Tibial nerve (tissue), 4 donors: ENCODE measurements at regions not wholly inside any gene's neighbourhood (a gene's known extent, or its start where the extent isn't known, plus 50 kb on each side); places are given as distances from the start of the nearest gene placed in this dataset.

Experiments used
- DNase-seq, 2 donors: peaks; one replicate each; pipeline ENCODE4 v3.0.0-alpha.2; 2019; ENCODE audit warnings: low spot score in 2 of 2
- H3K27ac ChIP-seq, 4 donors: fragments of 200-600 bp; sonication (generic) in 3 of 4; one replicate each; pipeline ENCODE4 v1.5.1; 2017 to 2019; ENCODE audit warnings: mild to moderate bottlenecking in 1 of 4
- H3K27me3 ChIP-seq, 2 donors: fragments of 200-600 bp; sonication (generic) in 1 of 2; one replicate each; pipeline versions ENCODE4 v1.5.1 to v1.6.0; 2017 to 2019
- H3K36me3 ChIP-seq, 3 donors: fragments of 200-600 bp; sonication (generic); one replicate each; pipeline ENCODE4 v1.5.1; 2018 to 2019
- H3K4me1 ChIP-seq, 4 donors: fragments of 200-600 bp; sonication (generic) in 3 of 4; one replicate each; pipeline ENCODE4 v1.5.1; 2017 to 2019
- H3K4me3 ChIP-seq, 4 donors: fragments of 200-600 bp; sonication (generic) in 3 of 4; one replicate each; pipeline ENCODE4 v1.5.1; 2017 to 2019; ENCODE audit warnings: mild to moderate bottlenecking in 1 of 4, moderate library complexity in 1 of 4
- H3K9me3 ChIP-seq, 4 donors: fragments of 200-600 bp; sonication (generic) in 3 of 4; one replicate each; pipeline ENCODE4 v1.5.1; 2017 to 2019
- EP300 ChIP-seq, 2 donors: sonication (generic); formaldehyde crosslinking; IDR thresholded peaks; one replicate each; pipeline ENCODE4 v1.6.1; 2017; ENCODE audit warnings: antibody characterized with exemption in 2 of 2, mild to moderate bottlenecking in 1 of 2
- POLR2A ChIP-seq, 2 donors: fragments of 450-650 bp; IDR thresholded peaks; one replicate each; pipeline ENCODE4 v1.6.1; 2017; ENCODE audit warnings: antibody characterized with exemption in 2 of 2, mild to moderate bottlenecking in 2 of 2, moderate library complexity in 2 of 2
- whole genome bisulfite sequencing, 2 donors: methylation state at CpG; one replicate each; pipeline ENCODE4 v1.1.5; 2018; 5-methylcytosine and 5-hydroxymethylcytosine counted together
- TF ChIP-seq, protein P1 (sequence below), 5 experiments: fragments of 200-600 bp in 3 of 5; fragments of 450-650 bp in 2 of 5; sonication (generic) in 3 of 5; IDR thresholded peaks; one replicate each; pipeline ENCODE4 v1.5.1; 2016 to 2019; ENCODE audit warnings: antibody characterized with exemption in 5 of 5, mild to moderate bottlenecking in 3 of 5, moderate library complexity in 2 of 5

DNA sequence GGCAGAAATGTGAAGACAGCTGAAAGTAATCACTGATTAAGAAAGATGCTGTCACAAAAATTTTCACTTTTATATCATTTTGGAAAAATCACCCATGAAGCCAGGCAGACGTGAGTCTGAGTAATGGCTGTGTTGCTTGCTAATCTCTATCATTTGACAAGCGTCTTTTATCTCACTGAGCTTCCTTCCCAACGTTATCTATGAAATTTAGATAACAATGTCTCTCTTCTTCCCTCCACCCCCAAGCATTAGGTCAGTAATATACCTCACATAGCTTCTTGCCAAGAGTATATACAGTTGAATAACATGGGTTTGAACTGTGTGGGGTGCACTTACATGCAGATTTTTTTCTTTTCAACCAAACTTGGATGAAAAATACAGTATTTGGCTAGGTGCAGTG, 388.6 kb upstream of the NRXN1 start:
- Histone ChIP-seq H3K9me3 (peaks cover 0 to 8% (median 0%) of the 10 kb centered on the region in 4 donors), H3K4me1 (no peaks in the 10 kb centered on the region), H3K36me3 (no peaks in the 10 kb centered on the region), H3K4me3 (no peak overlapping the region), H3K27ac (no peak overlapping the region), H3K27me3 (no peaks in the 10 kb centered on the region)
- no peak for DNase-seq
- WGBS, 2 donors = 44 to 45% methylated on average over 3 of the region's 3 CpGs
- TF ChIP-seq, protein P1, sequence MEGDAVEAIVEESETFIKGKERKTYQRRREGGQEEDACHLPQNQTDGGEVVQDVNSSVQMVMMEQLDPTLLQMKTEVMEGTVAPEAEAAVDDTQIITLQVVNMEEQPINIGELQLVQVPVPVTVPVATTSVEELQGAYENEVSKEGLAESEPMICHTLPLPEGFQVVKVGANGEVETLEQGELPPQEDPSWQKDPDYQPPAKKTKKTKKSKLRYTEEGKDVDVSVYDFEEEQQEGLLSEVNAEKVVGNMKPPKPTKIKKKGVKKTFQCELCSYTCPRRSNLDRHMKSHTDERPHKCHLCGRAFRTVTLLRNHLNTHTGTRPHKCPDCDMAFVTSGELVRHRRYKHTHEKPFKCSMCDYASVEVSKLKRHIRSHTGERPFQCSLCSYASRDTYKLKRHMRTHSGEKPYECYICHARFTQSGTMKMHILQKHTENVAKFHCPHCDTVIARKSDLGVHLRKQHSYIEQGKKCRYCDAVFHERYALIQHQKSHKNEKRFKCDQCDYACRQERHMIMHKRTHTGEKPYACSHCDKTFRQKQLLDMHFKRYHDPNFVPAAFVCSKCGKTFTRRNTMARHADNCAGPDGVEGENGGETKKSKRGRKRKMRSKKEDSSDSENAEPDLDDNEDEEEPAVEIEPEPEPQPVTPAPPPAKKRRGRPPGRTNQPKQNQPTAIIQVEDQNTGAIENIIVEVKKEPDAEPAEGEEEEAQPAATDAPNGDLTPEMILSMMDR (IDR thresholded peaks at IDR 0.05) = no peak
- TF ChIP-seq POLR2A (IDR thresholded peaks at IDR 0.05) (no peak), EP300 (IDR thresholded peaks at IDR 0.05) (no peak)

DNA sequence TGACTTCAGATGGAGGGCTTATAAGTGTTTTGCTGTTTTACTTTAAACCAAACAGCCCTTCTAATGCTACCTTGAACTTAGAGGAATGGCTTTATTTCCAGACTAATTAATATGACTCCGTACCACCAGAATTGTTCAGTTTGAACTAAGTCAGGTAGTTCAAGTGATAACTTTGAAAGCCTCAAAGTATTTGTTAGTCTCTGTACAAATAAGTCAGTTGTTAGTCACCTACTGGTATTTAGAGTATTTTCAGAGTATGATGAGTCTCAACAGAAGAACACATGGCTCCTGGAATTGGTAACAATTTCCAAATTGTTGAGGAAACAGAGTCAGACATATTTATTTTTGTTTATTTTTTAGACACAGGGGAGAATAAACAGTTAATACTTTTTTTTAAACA, 381.8 kb upstream of the NRXN1 start:
- H3K4me3 ChIP-seq = no peak overlapping the region
- H3K9me3 ChIP-seq = no peaks in the 10 kb centered on the region
- no peaks in the 10 kb centered on the region for H3K27me3 ChIP-seq
- 86 to 97% methylated on average over 1 of the region's 1 CpG for WGBS, 2 donors
- no peak for DNase-seq
- no peak for TF ChIP-seq POLR2A (IDR thresholded peaks at IDR 0.05)
- TF ChIP-seq EP300 (IDR thresholded peaks at IDR 0.05) = no peak
- TF ChIP-seq, protein P1 (IDR thresholded peaks at IDR 0.05) = no peak
- no peaks in the 10 kb centered on the region for H3K36me3 ChIP-seq
- H3K27ac ChIP-seq = no peak overlapping the region
- no peaks in the 10 kb centered on the region for H3K4me1 ChIP-seq

- Histone ChIP-seq H3K9me3 (peaks cover 0 to 7% (median 1%) of the 10 kb centered on the region in 4 donors), H3K36me3 (no peaks in the 10 kb centered on the region), H3K4me3 (no peak overlapping the region), H3K27ac (no peak overlapping the region), H3K4me1 (no peaks in the 10 kb centered on the region), H3K27me3 (no peaks in the 10 kb centered on the region)
- WGBS, 2 donors = 35 to 42% methylated on average over 3 of the region's 3 CpGs
- TF ChIP-seq EP300 (IDR thresholded peaks at IDR 0.05) (no peak), POLR2A (IDR thresholded peaks at IDR 0.05) (no peak)
- TF ChIP-seq, protein P1 (IDR thresholded peaks at IDR 0.05) = no peak
- DNase-seq = no peak
Measured at GRCh38 chr2:51410331-51410730, 378.4 kb upstream of the NRXN1 start.

GRCh38 chr2:51409920-51410319, 378.0 kb upstream of the NRXN1 start:
- Histone ChIP-seq H3K4me3 (no peak overlapping the region), H3K36me3 (no peaks in the 10 kb centered on the region), H3K4me1 (no peaks in the 10 kb centered on the region), H3K27me3 (no peaks in the 10 kb centered on the region), H3K27ac (no peak overlapping the region), H3K9me3 (peaks cover 0 to 7% (median 1%) of the 10 kb centered on the region in 4 donors)
- WGBS, 2 donors = 34 to 42% methylated on average over 1 of the region's 1 CpG
- TF ChIP-seq, protein P1 (IDR thresholded peaks at IDR 0.05) = no peak
- TF ChIP-seq EP300 (IDR thresholded peaks at IDR 0.05) = no peak
- no peak for TF ChIP-seq POLR2A (IDR thresholded peaks at IDR 0.05)
- no peak for DNase-seq

DNA sequence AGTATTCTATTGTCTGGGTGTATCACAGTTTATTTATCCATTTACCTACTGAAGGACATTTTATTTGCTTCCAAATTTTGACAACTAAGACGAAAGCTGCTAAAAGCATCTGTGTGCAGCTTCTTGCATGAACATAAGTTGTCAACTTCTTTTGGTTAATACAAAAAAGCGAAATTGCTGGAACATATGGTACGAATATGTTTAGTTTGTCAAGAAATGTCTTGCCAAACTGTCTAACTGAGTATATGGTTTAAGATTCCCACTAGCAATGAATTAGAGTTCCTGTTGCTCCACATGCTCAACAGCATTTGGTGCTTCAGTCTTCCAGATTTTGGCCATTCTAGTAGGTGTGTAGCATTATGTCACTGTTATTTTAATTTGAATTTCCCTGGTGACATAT, 372.3 kb upstream of the NRXN1 start:
- Histone ChIP-seq H3K4me1 (no peaks in the 10 kb centered on the region), H3K27ac (no peak overlapping the region), H3K4me3 (no peak overlapping the region), H3K27me3 (no peaks in the 10 kb centered on the region), H3K36me3 (no peaks in the 10 kb centered on the region), H3K9me3 (peaks cover 0 to 7% (median 1%) of the 10 kb centered on the region in 4 donors)
- no peak for TF ChIP-seq EP300 (IDR thresholded peaks at IDR 0.05)
- TF ChIP-seq, protein P1 (IDR thresholded peaks at IDR 0.05) = no peak
- WGBS, 2 donors = 91 to 96% methylated on average over 3 of the region's 3 CpGs
- DNase-seq = no peak
